RWPE1 (cell line): ENCODE measurements at regions not wholly inside any gene's neighbourhood (a gene's known extent, or its start where the extent isn't known, plus 50 kb on each side); places are given as distances from the start of the nearest gene placed in this dataset.

Experiments
- CTCF ChIA-PET: fragments of 350-600 bp; sonication (Branson Sonifier 250); formaldehyde crosslinking; extraction: SDS; loops from one replicate; lab custom pipeline; 2021; lab: Yijun Ruan, JAX
- POLR2A ChIA-PET: fragments of 400-600 bp; formaldehyde crosslinking; extraction: SDS; loops from one replicate; lab custom pipeline; 2020; ENCODE audit warnings: antibody characterized with exemption; ENCODE audit not compliant: low non-redundant PET; lab: Yijun Ruan, JAX
- DNase-seq: peaks from one replicate; pipeline ENCODE4 v3.0.0; 2012; ENCODE audit warnings: low spot score
- H3K27ac ChIP-seq: fragments of 450-650 bp; 2 replicates; pipeline ENCODE4 v1.5.1; 2017
- CTCF ChIP-seq: fragments of 450-650 bp; conservative IDR thresholded peaks from 2 replicates; pipeline ENCODE4 v1.5.1; 2017; ENCODE audit warnings: low read depth, mild to moderate bottlenecking

- CTCF ChIA-PET = interaction anchor here (0.6 kb wide), 1 partner anchor 138 kb away, joined by 4 read pairs; no protein-coding TSS in a partner anchor
- POLR2A ChIA-PET = no interaction called here
- no peak for DNase-seq
- TF ChIP-seq CTCF = no peak
- H3K27ac ChIP-seq = no peak overlapping the region
Measured at GRCh38 chrX:10358958-10359357, 202.2 kb downstream of the CLCN4 start.

DNA sequence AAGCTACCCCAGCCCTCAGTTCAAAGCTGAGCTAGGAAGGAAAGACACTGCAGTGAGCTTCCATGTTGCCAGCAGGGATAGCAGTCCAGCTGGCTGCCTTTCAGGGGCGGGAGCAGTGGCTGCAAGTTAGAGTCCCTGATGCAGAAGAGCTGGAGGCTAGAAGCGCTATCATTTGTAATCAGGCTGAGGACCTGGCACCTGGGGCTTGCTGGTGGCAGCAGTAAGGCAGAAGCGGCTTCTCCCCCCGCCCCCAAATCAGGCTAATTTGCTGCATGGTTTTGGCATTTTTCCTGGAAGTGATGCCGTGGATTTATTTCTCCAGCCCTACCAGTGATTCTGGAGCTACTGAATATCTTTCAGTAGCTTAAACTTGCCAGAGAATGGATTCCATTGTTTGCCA lies 203.3 kb downstream of the CLCN4 start:
- CTCF ChIA-PET = no interaction called here
- no peak overlapping the region for H3K27ac ChIP-seq
- POLR2A ChIA-PET = no interaction called here
- DNase-seq = no peak
- no peak for TF ChIP-seq CTCF

- CTCF ChIA-PET = interaction anchor here (0.6 to 0.7 kb wide), 2 partner anchors 63 to 403 kb away, joined by 3 to 4 read pairs; no protein-coding TSS in a partner anchor
- POLR2A ChIA-PET = no interaction called here
- H3K27ac ChIP-seq = no peak overlapping the region
- no peak for DNase-seq
- TF ChIP-seq CTCF = no peak
Measured at GRCh38 chrX:10365532-10366265, 208.9 kb downstream of the CLCN4 start.

GRCh38 chrX:10367406-10367805 lies 210.6 kb downstream of the CLCN4 start:
- H3K27ac ChIP-seq = no peak overlapping the region
- DNase-seq = no peak
- POLR2A ChIA-PET = no interaction called here
- TF ChIP-seq CTCF = no peak
- CTCF ChIA-PET = interaction anchor here (0.5 kb wide), 1 partner anchor 981 kb away, joined by 4 read pairs; no protein-coding TSS in a partner anchor

- ChIA-PET POLR2A (no interaction called here), CTCF (no interaction called here)
- H3K27ac ChIP-seq = no peak overlapping the region
- TF ChIP-seq CTCF = no peak
- peak; percentile 7 for DNase-seq
Measured at GRCh38 chrX:10370976-10371375, 214.2 kb downstream of the CLCN4 start.

DNA sequence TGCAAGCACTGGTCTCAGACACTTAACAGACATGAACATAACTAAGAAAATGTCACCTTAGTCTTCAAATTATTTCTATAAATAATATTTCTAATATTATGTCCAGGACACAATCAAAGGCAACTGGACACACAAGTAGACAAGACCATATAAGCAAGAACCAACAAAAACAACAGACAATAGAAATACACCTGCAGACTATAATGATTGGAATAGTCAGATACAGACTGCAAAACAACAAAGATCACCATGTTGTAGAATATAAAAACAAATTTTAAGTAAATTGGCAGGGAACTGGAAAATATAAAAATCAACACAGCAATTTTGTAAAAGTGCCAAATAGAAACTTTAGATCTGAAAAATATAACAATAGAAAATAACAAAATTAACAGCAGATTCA lies 220.7 kb downstream of the CLCN4 start:
- ChIA-PET POLR2A (no interaction called here), CTCF (no interaction called here)
- no peak for DNase-seq
- no peak for TF ChIP-seq CTCF
- H3K27ac ChIP-seq = no peak overlapping the region
